Hepatocyte (in vitro differentiated cells): ENCODE measurements at regions not wholly inside any gene's neighbourhood (a gene's known extent, or its start where the extent isn't known, plus 50 kb on each side); places are given as distances from the start of the nearest gene placed in this dataset.

ENCODE experiments used
- DNase-seq: peaks from one replicate; pipeline ENCODE4 v3.0.0-alpha.2; 2016; ENCODE audit warnings: low spot score
- H2AFZ ChIP-seq: fragments of 200-600 bp; sonication (generic); 2 replicates; pipeline ENCODE4 v1.6.0; 2016; ENCODE audit warnings: antibody characterized with exemption, mild to moderate bottlenecking
- H3K27ac ChIP-seq: fragments of 200-600 bp; sonication (generic); 2 replicates; pipeline ENCODE4 v1.5.1; 2016; ENCODE audit warnings: mild to moderate bottlenecking
- H3K27me3 ChIP-seq: fragments of 200-600 bp; sonication (generic); 2 replicates; pipeline ENCODE4 v1.6.1; 2016
- H3K36me3 ChIP-seq: fragments of 200-600 bp; sonication (generic); replicated peaks from 2 replicates; pipeline ENCODE4 v1.5.1; 2016; ENCODE audit warnings: low read depth; ENCODE audit not compliant: insufficient read depth
- H3K4me1 ChIP-seq: fragments of 200-600 bp; sonication (generic); 2 replicates; pipeline ENCODE4 v1.5.1; 2016; ENCODE audit warnings: mild to moderate bottlenecking, moderate library complexity; ENCODE audit not compliant: insufficient read depth
- H3K4me2 ChIP-seq: fragments of 200-600 bp; sonication (generic); 2 replicates; pipeline ENCODE4 v1.6.0; 2016
- H3K4me3 ChIP-seq: fragments of 200-600 bp; sonication (generic); 2 replicates; pipeline ENCODE4 v1.5.1; 2016; ENCODE audit warnings: mild to moderate bottlenecking
- H3K79me2 ChIP-seq: fragments of 200-600 bp; sonication (generic); 2 replicates; pipeline ENCODE4 v1.6.0; 2017; ENCODE audit warnings: mild to moderate bottlenecking
- H3K9me2 ChIP-seq: fragments of 200-600 bp; sonication (generic); replicated peaks from 2 replicates; pipeline ENCODE4 v1.6.0; 2017; ENCODE audit warnings: mild to moderate bottlenecking; ENCODE audit not compliant: insufficient read depth
- H3K9me3 ChIP-seq: fragments of 200-600 bp; sonication (generic); 2 replicates; pipeline ENCODE4 v1.5.1; 2016; ENCODE audit warnings: low read depth, mild to moderate bottlenecking
- H4K20me1 ChIP-seq: fragments of 200-600 bp; sonication (generic); 2 replicates; pipeline ENCODE4 v1.6.0; 2016; ENCODE audit warnings: mild to moderate bottlenecking; ENCODE audit not compliant: insufficient read depth, poor library complexity, severe bottlenecking
- EZH2 ChIP-seq: fragments of 200-600 bp; sonication (generic); IDR thresholded peaks from 2 replicates; pipeline ENCODE4 v1.6.1; 2016; ENCODE audit warnings: antibody characterized with exemption, mild to moderate bottlenecking, borderline replicate concordance
- EZH2phosphoT487 ChIP-seq: fragments of 200-600 bp; sonication (generic); IDR thresholded peaks from one replicate; pipeline ENCODE4 v1.6.1; 2018; ENCODE audit warnings: antibody characterized with exemption, mild to moderate bottlenecking, low read depth, moderate library complexity; ENCODE audit not compliant: unreplicated experiment, severe bottlenecking
- WGBS: methylation state at CpG from one replicate; pipeline ENCODE4 v1.1.6; 2016; ENCODE audit warnings: low lambda C conversion rate; ENCODE audit errors: missing lambda C conversion rate; 5-methylcytosine and 5-hydroxymethylcytosine counted together
- TF ChIP-seq, protein P1 (sequence below): fragments of 200-600 bp; sonication (generic); IDR thresholded peaks from 2 replicates; pipeline ENCODE4 v1.5.1; 2016; ENCODE audit warnings: antibody characterized with exemption, mild to moderate bottlenecking; ENCODE audit not compliant: poor library complexity

DNA sequence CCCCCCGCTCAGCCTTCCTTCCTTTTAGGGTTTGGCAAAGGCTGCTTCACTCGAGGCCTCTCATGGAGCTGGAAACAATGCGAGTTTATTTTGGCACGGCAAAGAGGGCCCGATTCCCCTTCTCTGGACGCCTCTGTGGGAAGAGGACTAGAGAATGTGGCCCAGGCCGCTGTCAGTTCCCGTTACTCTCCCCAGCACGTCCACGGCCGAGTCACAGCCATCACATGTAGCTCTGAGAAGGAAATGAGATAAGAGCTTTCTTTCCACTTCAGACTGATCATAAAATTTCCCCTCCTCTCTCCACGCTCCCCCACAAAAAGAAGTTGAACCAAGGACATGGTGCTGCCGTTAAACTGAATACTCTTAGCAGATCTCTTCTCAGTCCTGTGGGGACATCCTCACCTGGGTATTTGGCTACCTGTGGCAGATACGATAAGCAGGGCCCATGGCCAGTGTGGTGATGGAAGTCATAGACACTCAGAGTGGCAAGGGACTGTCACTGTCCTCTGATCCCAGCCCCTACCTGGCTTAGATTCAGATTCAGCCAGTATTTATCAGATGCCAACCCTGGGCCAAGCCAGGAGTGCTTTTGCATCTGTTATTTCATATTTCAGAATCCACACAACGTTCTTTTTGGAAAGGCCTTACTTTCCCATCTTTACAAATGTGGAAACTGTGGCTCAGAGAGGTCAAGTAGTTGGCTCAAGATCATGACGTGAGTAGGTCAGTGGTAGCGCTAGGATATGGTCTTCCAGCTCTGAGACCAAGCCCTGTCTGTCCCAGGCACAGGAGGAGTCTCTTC lies 101.2 kb downstream of the MCFD2 start:
- H3K4me3 ChIP-seq = no peak overlapping the region
- peaks cover 29% of the 10 kb centered on the region for H3K4me1 ChIP-seq
- DNase-seq = peak; percentile 30
- H3K79me2 ChIP-seq = no peaks in the 10 kb centered on the region
- H2AFZ ChIP-seq = no peak overlapping the region
- TF ChIP-seq EZH2phosphoT487 (no peak), EZH2 (no peak)
- TF ChIP-seq, protein P1, sequence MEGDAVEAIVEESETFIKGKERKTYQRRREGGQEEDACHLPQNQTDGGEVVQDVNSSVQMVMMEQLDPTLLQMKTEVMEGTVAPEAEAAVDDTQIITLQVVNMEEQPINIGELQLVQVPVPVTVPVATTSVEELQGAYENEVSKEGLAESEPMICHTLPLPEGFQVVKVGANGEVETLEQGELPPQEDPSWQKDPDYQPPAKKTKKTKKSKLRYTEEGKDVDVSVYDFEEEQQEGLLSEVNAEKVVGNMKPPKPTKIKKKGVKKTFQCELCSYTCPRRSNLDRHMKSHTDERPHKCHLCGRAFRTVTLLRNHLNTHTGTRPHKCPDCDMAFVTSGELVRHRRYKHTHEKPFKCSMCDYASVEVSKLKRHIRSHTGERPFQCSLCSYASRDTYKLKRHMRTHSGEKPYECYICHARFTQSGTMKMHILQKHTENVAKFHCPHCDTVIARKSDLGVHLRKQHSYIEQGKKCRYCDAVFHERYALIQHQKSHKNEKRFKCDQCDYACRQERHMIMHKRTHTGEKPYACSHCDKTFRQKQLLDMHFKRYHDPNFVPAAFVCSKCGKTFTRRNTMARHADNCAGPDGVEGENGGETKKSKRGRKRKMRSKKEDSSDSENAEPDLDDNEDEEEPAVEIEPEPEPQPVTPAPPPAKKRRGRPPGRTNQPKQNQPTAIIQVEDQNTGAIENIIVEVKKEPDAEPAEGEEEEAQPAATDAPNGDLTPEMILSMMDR = no peak
- no peaks in the 10 kb centered on the region for H3K27me3 ChIP-seq
- WGBS = 66% methylated on average over 17 of the region's 17 CpGs
- H3K27ac ChIP-seq = peak overlapping the region; percentile 90
- H4K20me1 ChIP-seq = no peaks in the 10 kb centered on the region
- H3K36me3 ChIP-seq = no peaks in the 10 kb centered on the region
- no peak overlapping the region for H3K4me2 ChIP-seq
- H3K9me3 ChIP-seq = no peaks in the 10 kb centered on the region
- H3K9me2 ChIP-seq = no peaks in the 10 kb centered on the region

DNA sequence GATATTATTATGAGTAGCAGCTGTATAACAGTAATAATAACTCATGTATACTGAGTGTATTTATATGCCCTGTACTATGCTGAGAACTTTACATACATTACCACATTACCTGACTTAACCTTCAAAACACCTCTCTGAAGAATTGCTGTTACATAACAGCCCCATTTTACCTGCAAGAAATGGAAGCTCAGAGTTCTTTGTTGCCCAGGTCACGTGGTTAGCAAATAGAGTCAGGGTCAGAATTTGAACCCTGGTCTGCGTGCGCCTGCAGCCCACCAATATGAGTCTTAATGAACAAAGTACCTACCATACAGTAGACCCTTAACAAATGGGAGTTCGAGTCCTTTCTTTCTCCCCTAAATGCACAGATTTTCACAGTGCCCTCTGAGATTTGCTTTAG lies 101.9 kb downstream of the MCFD2 start:
- Histone ChIP-seq H3K36me3 (no peaks in the 10 kb centered on the region), H3K4me2 (no peak overlapping the region), H3K9me3 (no peaks in the 10 kb centered on the region), H3K79me2 (no peaks in the 10 kb centered on the region), H2AFZ (no peak overlapping the region), H3K9me2 (no peaks in the 10 kb centered on the region), H3K4me3 (no peak overlapping the region), H3K27me3 (no peaks in the 10 kb centered on the region), H4K20me1 (no peaks in the 10 kb centered on the region), H3K27ac (peak overlapping the region; percentile 90), H3K4me1 (peaks cover 29% of the 10 kb centered on the region)
- TF ChIP-seq EZH2 (no peak), EZH2phosphoT487 (no peak)
- TF ChIP-seq, protein P1 = no peak
- 87% methylated on average over 4 of the region's 4 CpGs for WGBS
- no peak for DNase-seq

DNA sequence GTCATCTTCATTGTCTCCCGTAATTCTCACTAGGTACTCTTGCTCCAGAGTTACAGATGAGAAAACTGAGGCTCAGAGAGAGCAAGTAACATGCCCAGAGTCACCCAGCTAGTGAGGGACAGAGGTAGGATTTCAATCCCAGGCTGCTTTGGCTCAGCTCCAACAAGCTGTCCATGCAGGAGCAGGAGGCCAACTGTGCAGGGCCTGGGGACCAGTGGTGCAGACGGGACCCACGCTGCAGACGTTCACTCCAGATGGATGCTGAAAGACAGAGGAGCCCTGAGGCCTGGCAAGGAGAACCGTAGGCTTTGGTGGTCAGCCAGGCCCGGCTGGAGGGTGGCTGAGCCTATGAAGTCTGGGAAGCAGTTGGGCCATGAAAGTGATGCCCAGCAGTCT lies 102.6 kb downstream of the MCFD2 start:
- Histone ChIP-seq H3K4me1 (peaks cover 29% of the 10 kb centered on the region), H2AFZ (no peak overlapping the region), H3K27ac (peak overlapping the region; percentile 90), H3K27me3 (no peaks in the 10 kb centered on the region), H3K4me3 (no peak overlapping the region), H3K9me3 (no peaks in the 10 kb centered on the region), H3K36me3 (no peaks in the 10 kb centered on the region), H4K20me1 (no peaks in the 10 kb centered on the region), H3K4me2 (peak overlapping the region; percentile 55), H3K9me2 (no peaks in the 10 kb centered on the region), H3K79me2 (no peaks in the 10 kb centered on the region)
- peak; percentile 24 for DNase-seq
- 58% methylated on average over 6 of the region's 6 CpGs for WGBS
- TF ChIP-seq, protein P1 = no peak
- no peak for TF ChIP-seq EZH2
- TF ChIP-seq EZH2phosphoT487 = no peak
